Activated CD4-positive, alpha-beta T cell treated with anti-CD3 and anti-CD28 coated beads for 24 hours (primary cell): ENCODE measurements at regions not wholly inside any gene's neighbourhood (a gene's known extent, or its start where the extent isn't known, plus 50 kb on each side); places are given as distances from the start of the nearest gene placed in this dataset.

Source experiments
- DNase-seq, 2 donors: peaks; one replicate each; pipeline ENCODE4 v3.0.0-alpha.2; 2020; ENCODE audit warnings: low read depth in 2 of 2

DNA sequence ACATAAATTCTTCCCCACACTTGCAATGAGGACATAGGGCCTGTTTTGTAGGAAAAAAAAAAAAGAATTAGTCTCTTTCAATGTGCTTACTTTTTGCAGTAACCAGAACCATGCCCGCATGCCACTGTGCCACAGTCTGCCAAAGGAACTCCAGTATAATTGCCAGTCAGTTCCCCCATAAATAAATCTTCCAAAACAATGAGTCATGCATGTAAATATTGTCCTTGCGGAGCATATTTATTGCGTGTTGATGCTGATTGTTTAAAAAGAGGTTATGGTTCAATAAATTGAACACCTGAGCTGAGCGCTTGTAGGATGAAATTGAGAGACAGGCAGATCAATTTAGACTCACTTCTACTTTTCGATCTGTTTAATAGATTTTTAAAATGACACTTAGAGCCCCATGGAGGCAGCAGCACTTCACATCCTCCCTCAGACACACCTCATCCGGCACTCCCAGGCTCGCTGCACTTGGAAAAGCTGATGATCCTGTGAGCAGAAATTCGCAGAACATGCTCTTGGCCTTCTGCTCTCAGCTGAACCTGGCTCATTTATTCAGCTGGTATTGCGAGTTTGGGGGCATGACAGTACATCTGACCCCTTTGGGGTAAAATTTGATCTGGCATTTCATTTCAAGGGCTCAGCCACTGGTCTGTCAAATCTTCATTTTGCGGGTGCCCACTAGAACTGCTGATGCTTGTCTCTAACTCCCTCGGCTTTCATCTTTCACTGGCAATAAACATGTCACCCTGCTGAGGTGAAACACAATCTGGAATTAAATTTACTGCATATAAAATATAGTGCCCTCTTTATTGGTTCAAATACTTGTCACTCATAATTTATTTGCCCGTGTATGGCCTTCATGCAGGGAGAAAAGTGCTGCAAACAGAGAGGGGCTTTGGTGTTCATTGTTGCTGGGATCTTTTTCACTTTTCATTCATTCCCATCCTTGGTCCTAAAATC, 371.1 kb upstream of the POU3F2 start:
- DNase-seq: no peak

DNA sequence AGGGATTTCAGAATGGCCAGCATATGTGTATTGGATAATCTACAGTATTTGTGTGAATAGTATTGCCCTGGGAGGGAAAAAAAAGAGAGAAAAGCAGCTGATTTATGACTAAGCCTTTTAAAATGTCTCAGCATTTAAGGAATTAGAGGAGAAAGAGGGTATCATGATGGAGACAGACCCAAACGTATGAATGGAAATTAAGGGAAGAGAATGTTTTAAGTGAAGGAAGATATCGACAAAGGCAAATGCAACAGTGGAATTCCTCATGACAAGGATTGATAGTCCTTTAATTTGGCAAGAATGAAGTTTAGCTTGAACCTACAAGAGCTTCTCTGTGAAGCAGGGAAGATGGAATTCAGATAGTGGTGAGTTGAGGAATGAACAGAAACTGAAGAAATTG, 367.3 kb upstream of the POU3F2 start:
- DNase-seq: no peak

DNA sequence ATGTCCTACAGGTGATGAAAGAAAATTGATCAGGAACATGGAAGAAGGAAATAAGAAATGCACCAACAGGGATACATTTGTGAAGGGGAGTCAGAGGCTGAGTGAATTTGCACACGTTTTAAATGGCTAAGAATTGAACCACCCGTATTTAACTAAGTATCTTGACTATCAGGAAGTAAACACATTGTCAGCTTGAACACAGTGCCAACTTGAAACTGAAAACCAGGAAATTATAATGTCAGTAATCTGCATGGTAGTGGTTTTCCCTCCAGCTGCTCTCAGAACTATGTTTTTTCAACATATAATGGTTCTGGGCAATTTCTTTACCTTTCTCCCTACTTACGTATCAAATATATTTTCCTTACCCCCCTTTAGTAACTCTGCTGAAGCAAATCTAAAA, 366.5 kb upstream of the POU3F2 start:
- no peak for DNase-seq

DNA sequence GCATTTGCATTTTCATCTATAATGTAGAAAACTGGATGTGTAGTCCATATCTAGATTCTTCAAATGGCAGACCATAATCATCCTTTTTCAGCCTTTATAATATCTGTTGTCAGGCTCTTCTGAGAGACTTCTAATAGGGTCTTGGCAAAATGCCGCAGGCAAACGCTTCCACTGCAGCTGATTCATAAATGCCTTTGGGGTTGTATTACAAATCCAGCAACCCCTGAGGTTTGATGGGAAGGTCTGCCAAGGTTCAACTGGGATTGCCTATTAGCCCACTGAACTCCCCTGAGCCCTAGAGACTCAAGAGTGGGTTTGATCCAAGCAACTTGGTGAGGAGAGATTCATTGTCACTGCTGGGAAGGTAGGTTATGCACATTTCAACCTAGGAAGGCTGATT, 365.2 kb upstream of the POU3F2 start:
- no peak for DNase-seq

DNA sequence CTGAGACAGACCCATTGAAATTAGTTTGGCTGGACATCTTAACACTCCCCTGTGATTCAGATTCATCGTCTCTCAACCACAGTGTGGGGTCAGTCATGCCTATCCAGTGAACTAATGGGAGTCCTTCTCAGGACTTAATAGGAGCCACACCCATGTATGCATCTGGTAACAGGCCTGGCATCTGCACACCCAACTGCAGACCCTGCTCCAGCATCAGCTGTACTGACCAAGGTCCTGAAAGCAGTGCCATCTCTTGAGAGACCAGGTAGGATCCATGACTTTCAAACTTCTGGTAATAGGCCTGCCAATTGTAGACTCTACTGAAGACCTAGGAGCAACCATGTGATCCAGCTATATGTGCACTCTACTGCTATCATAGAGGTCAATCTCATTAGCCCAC, 363.6 kb upstream of the POU3F2 start:
- DNase-seq: no peak

DNA sequence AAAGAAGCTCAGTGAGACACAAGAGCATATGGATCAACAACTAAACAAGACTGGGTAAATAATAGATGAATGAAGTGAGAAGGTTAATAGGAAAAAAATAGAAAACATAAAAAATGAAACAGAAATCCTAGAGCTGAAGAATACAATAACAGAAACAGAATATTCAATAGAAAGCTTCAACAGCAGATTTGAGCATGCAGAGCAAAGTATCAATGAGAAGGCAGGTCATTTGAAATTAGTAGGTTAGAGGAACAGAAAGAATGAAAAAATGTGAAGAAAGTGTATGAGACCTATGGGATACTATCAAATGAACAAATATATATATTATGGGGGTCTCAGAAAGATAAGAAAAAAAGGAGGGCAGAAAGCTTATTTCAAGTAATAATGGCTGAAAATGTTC, 362.9 kb upstream of the POU3F2 start:
- DNase-seq: no peak

DNA sequence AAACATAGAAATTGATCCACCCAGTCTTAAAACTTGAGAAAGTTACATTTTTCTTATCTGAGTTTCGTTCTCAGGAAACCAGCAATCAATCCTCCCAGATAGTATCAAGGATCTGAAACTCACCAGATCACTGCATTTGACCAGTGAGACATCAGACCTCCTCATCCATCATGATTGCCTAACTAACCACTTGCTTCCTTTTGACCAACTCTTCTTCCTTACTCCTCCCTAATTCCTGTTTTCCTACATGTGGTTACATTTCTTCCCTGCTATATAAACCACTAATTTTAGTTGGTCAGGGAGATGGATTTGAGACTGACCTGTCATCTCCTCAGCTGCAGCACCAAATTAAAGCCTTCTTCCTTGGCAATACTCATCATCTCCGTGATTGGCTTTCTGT, 357.1 kb upstream of the POU3F2 start:
- no peak for DNase-seq

DNA sequence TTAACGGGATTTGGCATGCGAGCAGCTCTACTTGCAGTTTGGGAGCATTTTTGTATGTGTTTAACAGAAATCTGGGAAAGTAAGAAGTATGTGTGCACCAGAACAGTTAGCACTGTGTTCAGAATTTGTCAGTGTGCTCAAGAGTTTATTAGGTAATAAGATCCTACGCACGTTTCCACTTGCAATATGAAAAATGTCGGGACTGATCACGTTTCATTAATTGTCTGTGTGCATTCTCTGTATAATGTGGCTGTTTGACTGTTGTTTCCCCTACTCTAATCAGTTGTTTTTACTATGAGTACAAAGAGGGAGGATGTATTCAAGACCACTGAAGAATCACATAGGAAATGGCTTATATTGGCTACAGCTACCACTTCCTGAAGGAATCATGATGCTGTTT, 349.7 kb upstream of the POU3F2 start:
- DNase-seq: no peak

DNA sequence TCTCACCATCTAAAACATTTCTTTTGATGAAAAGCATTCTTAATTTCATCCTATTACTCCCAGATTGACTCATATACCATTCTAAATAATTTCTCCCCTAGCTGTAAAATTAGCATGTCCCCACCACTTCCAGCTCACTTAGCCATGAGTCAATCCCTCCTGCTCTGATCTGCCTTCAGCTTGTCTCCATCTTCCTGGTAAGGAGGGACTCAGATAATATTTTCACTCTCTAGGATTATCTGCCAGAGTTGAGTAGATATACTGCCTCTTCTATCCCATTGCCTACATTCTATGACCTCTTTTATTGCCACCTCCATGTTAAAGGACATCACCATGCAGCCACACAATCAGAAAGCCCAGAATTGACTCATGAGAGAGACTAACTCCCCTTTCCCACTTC, 348.8 kb upstream of the POU3F2 start:
- DNase-seq: no peak

DNA sequence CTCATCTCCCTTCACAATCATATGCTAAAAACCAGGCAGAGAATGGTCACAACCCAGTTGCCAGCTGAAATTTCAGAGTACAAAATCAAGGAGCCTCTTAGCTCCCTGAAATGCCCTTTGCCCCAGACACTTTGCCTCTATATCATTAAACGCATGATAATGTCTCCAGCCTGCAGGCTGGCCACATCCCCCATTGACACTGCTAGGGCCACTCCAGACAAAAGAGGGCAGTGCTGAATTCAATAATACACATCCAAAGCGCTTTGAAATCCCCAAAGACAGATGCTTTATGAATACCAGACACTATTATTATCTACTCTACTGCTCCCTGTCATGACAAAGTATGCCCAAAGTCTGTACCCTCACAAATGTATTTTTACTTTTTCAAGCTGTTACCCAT, 348.3 kb upstream of the POU3F2 start:
- no peak for DNase-seq

DNA sequence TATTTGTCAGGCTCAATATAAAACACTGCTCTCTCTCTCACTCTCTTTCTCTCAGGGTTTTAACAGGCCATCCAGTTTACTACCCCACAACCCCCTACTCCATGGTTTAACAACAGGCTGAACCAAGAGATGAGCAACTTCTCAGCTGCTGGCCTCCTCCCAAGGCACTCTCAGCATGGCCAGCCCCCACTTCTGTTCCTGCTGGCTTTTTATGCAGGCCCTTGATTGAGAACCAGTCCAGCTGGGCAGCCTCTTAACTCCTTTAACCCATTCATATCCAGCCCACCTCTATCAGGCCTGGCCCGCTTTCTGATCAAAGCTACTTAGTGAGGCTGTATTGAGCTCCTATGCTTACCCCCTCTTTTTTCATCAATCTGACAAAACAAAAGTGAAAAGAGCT, 346.8 kb upstream of the POU3F2 start:
- no peak for DNase-seq

DNA sequence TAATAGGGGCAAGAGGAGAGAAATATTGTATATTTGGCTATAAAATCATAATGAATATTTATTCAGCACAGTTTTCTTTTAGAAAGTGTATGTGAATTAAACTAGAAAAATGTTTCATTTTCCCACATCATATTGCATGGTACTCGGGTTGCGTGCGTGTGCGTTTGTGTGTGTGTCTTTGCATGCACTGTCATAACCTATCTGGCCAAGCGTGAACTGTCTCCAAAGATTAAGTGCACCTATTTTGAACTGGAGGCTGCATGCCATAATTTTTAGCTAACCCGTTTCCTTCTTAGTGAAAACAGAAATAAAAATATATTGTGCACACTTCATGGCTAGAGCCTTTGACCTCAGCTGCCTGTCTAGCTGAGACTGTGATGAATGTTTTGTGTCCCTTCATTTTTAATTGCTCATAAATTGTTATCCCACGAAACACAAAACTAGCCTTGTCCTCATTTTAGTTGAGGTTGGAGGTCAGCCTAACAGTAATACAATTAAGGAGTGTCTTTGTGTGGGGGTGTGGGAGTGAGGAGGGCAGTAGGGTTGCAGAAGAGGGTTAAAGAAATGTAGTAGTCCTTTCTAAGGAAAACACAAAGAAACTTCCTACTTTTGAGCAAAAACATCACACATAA, 336.1 kb upstream of the POU3F2 start:
- DNase-seq: no peak

DNA sequence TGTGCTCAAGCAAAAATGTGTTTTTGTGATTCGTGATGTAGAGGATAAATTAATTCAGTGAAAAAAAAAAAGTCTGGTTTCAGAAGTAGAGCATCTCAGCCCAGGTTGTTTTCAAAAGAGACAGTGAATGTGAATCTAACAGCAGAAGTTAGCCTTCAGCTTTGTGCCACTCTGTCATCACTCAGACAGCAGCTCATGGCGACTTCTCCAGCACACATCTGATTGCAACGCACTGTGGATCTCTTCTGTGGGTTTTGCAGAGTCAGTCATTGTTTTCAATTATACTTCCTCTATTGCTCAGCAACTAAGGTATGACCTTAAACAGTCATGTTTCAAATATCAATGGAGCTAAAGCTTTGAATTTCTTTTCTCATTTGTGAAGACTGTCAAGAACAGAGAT, 335.5 kb upstream of the POU3F2 start:
- DNase-seq: no peak

DNA sequence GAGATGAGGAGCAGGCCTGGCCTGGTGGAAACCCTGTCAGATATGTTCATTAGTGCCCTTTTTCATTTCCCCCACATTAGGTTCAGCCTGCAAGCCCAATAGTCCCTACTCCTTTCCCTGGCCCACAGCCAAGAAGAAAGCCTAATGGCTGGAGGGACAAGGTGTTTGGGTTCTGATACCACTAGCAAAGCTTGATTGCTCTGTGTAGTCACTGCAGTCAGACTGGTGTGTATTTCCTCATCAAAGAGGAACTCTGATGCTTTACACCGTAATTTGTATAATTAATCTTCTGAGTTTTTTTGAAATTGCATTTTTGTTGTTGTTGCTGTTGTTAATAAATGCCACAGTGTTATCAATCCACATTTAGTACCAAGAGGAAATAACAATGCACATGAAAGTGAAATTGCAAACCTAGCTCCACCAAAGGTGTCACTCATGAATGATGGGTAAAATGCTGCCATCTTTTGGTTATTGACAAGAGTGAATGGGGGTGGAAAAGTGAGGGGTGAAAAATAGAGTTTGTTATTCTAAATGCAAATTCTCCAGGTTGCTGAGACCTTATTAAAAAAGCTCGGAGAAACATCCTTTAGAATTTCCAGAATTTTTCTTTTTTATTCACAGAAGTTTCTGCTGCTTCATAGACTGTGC, 320.2 kb upstream of the POU3F2 start:
- no peak for DNase-seq

DNA sequence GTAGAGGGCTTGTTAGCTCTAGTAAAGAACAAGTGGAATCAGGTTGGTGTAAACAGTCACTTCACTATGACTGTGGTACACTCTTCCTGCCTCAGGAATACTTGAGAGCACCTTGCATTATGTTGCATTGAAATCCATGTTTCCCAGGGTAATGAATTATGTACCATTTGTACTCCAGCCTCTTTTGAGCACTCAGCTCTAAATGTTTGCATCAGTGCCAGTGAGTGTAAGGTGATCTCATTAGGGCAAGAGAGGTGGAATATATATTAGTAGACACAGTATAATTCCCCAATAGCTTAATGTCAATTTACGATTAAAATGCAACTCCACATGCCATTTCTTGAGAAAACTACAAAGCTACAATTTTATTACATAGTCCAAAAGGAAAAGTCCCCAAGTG, 319.6 kb upstream of the POU3F2 start:
- no peak for DNase-seq

DNA sequence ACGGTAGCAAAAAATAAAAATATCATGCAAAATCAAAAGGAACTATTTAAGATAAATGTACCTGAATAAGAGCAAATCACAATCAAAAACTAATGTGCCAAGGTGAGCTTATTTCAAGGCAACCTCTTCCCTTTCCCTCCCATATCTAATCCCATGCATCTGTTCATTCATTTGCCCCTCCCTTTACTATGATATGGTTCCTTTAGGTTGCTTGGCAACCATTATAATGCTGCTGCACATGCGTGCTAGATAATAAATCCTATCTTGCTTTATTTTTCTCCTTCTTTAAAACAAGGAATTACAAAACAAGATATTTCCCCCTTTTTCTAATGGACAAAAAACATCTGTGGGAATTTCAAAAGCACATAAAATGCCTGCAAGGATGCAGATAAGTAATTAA, 318.2 kb upstream of the POU3F2 start:
- DNase-seq: no peak

DNA sequence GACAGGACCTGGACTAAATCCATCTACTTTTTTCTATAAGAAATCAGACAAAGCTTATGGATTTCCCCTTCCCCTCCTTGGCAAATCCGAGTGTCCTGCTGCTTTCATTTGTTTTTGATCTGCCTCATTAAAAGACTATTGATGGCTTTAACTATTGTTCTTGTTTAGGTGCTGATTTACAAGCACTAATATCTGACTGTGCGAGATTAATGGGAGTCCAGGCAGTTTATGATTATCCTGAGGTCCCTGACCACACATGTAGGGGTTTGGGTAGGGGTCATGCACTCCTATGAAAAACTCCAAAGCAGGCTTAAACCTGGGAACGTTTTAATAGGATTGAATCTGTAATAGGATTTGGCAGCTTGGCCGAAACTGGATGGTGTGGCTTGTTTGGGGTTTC, 317.5 kb upstream of the POU3F2 start:
- no peak for DNase-seq

DNA sequence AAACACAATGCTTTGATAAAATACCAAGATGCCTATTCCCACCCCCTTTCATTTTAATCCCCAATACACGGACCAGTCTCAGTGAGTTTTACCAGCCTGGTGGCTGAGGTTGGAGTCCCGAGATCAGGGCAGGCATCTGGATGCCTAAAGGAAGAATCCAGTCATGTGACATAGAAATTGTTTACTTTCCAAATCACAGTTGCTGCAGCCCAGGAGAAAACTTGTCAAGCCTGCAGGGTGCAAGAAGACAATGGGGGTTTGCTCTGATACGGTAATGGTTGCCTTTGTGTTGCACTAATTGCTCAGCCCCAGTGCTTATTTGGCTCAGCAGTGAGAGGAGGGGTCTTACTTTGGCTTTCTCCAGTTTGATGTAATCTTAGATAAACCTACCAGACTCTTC, 308.5 kb upstream of the POU3F2 start:
- no peak for DNase-seq

DNA sequence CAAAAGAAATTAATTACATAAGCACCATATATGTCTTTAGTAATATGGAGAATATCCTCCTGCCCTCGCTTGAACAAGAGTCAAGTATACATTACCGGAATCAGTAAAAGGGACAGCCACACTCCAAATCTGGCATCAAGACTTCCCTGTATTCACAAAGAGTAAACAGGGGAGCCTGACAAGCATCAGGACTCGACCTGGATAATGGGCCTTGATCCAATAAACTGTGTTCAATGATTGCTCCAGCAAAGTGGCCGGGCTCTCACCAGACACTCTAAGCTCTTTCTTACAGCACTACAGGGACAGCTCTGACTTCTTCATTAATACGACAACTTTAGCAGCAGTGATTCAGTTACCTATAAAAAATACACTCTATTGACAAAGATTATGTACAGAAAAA, 307.9 kb upstream of the POU3F2 start:
- no peak for DNase-seq

DNA sequence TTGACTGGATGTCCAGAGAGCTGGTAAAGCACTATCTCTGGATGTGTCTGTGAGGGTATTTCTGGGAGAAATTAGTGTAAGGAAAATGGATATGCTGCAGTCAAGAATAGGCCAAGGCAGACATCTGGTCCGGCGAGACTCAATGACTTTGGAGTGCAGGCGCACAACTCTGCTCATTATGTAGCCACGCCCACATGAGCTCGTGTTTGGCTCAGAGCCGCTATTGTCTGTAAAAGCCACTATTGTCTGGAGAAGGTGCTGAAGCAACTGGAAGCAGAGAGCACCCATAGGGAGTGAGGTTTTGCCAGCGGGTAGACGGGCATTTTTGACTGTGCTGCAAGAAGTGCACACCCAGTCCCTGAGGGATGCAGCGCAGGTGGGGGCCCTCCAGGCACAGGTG, 305.0 kb upstream of the POU3F2 start:
- DNase-seq: no peak

DNA sequence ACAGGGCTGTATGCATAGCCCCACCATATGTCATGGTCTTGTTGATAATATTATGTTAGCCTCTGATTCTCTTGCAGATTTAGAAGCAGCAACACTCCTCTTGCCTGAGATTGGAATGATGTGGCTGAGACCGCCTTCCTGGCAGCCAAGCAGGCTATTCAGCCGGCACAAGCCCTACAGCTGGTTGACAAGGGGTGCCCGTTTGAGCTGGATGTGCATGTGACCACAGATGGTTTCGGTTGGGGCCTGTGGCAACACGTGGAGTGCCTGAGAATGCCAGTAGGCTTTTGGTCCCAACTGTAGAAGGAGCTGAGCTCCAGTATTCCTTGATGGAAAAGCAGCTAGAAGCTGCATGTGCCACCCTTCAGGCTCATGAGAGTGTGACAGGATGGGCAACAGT, 303.6 kb upstream of the POU3F2 start:
- DNase-seq: no peak

DNA sequence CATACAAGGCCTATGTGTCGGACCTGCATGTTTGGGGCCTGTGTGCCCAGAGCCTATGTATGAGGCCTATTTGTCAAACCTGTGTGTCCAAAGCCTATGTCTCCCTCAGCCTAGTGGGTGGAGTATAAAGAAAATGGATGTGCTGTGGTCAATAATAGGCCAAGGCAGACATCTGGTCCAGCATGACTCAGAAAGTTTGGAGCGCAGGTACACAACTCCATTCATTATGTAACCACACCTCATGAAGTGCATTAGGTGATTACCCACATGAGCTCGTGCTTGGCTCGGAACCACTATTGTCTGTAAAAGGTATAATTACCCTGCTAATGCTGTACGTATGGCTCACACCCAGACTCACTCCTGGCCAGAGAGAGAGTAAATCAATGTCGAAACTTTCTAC, 302.4 kb upstream of the POU3F2 start:
- no peak for DNase-seq

DNA sequence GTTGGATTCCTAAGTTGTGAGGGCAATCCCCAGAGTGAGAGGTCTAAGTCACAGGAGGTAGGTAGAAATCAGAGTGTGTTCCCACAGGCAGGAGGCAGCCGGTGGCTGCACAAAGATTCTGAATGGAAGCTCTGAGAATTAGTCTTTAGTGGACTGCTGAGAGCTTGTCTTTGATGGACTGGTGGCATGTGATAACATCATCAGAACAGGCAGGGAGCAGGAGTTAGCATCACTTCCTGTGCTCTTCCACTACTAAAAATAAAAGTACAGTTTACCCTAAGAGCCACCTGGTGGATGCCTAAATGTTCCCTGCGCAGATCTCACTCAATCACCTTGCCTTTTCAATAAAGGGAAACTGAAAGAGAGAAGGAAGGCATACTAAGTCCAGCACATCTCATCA, 294.6 kb upstream of the POU3F2 start:
- DNase-seq: no peak
